Transverse colon (tissue), 4 donors: ENCODE measurements at regions not wholly inside any gene's neighbourhood (a gene's known extent, or its start where the extent isn't known, plus 50 kb on each side); places are given as distances from the start of the nearest gene placed in this dataset.

Source experiments
- DNase-seq: peaks from one replicate; pipeline ENCODE4 v3.0.0-alpha.2; 2019
- H3K27ac ChIP-seq, 4 donors: fragments of 200-600 bp; sonication (generic); 2 replicates each; pipeline ENCODE4 v1.5.1; 2016 to 2018; ENCODE audit warnings: inconsistent platforms in 4 of 4
- H3K27me3 ChIP-seq: fragments of 200-600 bp; sonication (generic); 2 replicates; pipeline ENCODE4 v1.5.1; 2017; ENCODE audit warnings: inconsistent platforms
- H3K36me3 ChIP-seq, 4 donors: fragments of 200-600 bp; sonication (generic); 2 replicates each; pipeline ENCODE4 v1.5.1; 2017 to 2019; ENCODE audit warnings: inconsistent platforms in 4 of 4
- H3K4me1 ChIP-seq, 4 donors: fragments of 200-600 bp; sonication (generic); 2 replicates each; pipeline ENCODE4 v1.5.1; 2017 to 2020; ENCODE audit warnings: inconsistent platforms in 4 of 4
- H3K4me3 ChIP-seq, 4 donors: fragments of 200-600 bp; sonication (generic); 1 replicate in 1 of 4; 2 replicates in 3 of 4; pipeline versions ENCODE4 v1.5.1 to v1.6.1; 2017 to 2019; ENCODE audit warnings: inconsistent platforms in 4 of 4
- H3K9me3 ChIP-seq, 2 donors: fragments of 200-600 bp; sonication (generic); 2 replicates each; pipeline ENCODE4 v1.5.1; 2017 to 2019; ENCODE audit warnings: inconsistent platforms in 2 of 2
- CTCF ChIP-seq, 5 experiments: fragments of 200-600 bp in 3 of 5; fragments of 450-650 bp in 2 of 5; sonication (generic) in 3 of 5; IDR thresholded peaks; 1 replicate in 2 of 5; 2 replicates in 3 of 5; pipeline ENCODE4 v1.5.1; 2016 to 2017; ENCODE audit warnings: antibody characterized with exemption in 5 of 5, inconsistent platforms in 3 of 5, mild to moderate bottlenecking in 2 of 5, moderate library complexity in 1 of 5
- EP300 ChIP-seq: sonication (generic); formaldehyde crosslinking; IDR thresholded peaks from one replicate; pipeline ENCODE4 v1.6.1; 2017; ENCODE audit warnings: antibody characterized with exemption, low read depth
- POLR2A ChIP-seq: fragments of 450-650 bp; IDR thresholded peaks from one replicate; pipeline ENCODE4 v1.6.1; 2016; ENCODE audit warnings: antibody characterized with exemption, mild to moderate bottlenecking, moderate library complexity
- POLR2AphosphoS5 ChIP-seq, 3 donors: sonication (generic); formaldehyde crosslinking; IDR thresholded peaks; one replicate each; pipeline ENCODE4 v1.6.1; 2016; ENCODE audit warnings: antibody characterized with exemption in 3 of 3
- WGBS, 2 donors: methylation state at CpG; one replicate each; pipeline ENCODE4 v1.1.5; 2018; ENCODE audit warnings: low coverage in 1 of 2; 5-methylcytosine and 5-hydroxymethylcytosine counted together
- in situ Hi-C, 4 donors: fragments of 200-750 bp; cut with MboI; loops; one replicate each; pipeline versions ENCODE4 v1.15.0 to v1.15.1; 2017; ENCODE audit warnings: low sequenced_read_pairs in 3 of 4, low pct_ligation_motif_present in 1 of 4, low pct_unique_long_range_greater_than_20kb in 1 of 4
- intact Hi-C: fragments of 100-400 bp; cut with DNase I; formaldehyde crosslinking; loops from one replicate; pipeline ENCODE4 v1.15.1; 2023; ENCODE audit warnings: low total_unique reads

GRCh38 chr17:17415006-17415405 is 61.8 kb upstream of the MED9 start:
- no peaks in the 10 kb centered on the region for H3K36me3 ChIP-seq
- no peak overlapping the region for H3K4me3 ChIP-seq
- no peak for TF ChIP-seq POLR2A
- no peak for TF ChIP-seq CTCF (IDR thresholded peaks at IDR 0.05)
- TF ChIP-seq EP300: no peak
- no peak for TF ChIP-seq POLR2AphosphoS5 (IDR thresholded peaks at IDR 0.05)
- no peaks in the 10 kb centered on the region for H3K27me3 ChIP-seq
- H3K4me1 ChIP-seq: peaks cover 0 to 15% (median 6%) of the 10 kb centered on the region in 4 donors
- WGBS, 2 donors: 87 to 88% methylated on average over 3 of the region's 3 CpGs
- in situ Hi-C loops: no loop called here
- H3K9me3 ChIP-seq: no peaks in the 10 kb centered on the region
- H3K27ac ChIP-seq: no peak overlapping the region
- intact Hi-C loops: no loop called here
- no peak for DNase-seq

GRCh38 chr17:17416007-17416399 is 60.8 kb upstream of the MED9 start:
- Histone ChIP-seq H3K27me3 (no peaks in the 10 kb centered on the region), H3K9me3 (no peaks in the 10 kb centered on the region), H3K4me1 (peaks cover 0 to 15% (median 7%) of the 10 kb centered on the region in 4 donors), H3K4me3 (no peak overlapping the region), H3K27ac (peak overlapping the region in 3 of 4 donors; percentile 2 to 70 (median 54)), H3K36me3 (no peaks in the 10 kb centered on the region)
- TF ChIP-seq EP300 (no peak), POLR2A (no peak), POLR2AphosphoS5 (IDR thresholded peaks at IDR 0.05) (no peak), CTCF (IDR thresholded peaks at IDR 0.05) (no peak)
- WGBS, 2 donors: 86% methylated on average over 1 to 2 of the region's 2 CpGs
- intact Hi-C loops (no loop called here), in situ Hi-C loops (no loop called here)
- no peak for DNase-seq

GRCh38 chr17:17416400-17417360 is 60.1 kb upstream of the MED9 start:
- Histone ChIP-seq H3K27me3 (no peaks in the 10 kb centered on the region), H3K4me1 (peaks cover 0 to 15% (median 7%) of the 10 kb centered on the region in 4 donors), H3K4me3 (no peak overlapping the region), H3K9me3 (no peaks in the 10 kb centered on the region), H3K36me3 (no peaks in the 10 kb centered on the region), H3K27ac (peak overlapping the region; percentile 2 to 70 (median 42))
- DNase-seq: no peak
- 81 to 84% methylated on average over 6 to 16 of the region's 16 CpGs for WGBS, 2 donors
- intact Hi-C loops: no loop called here
- TF ChIP-seq POLR2A (no peak), CTCF (IDR thresholded peaks at IDR 0.05) (no peak), POLR2AphosphoS5 (IDR thresholded peaks at IDR 0.05) (no peak), EP300 (no peak)
- in situ Hi-C loops: no loop called here

- Histone ChIP-seq H3K36me3 (no peaks in the 10 kb centered on the region), H3K27me3 (no peaks in the 10 kb centered on the region), H3K9me3 (no peaks in the 10 kb centered on the region), H3K4me1 (peaks cover 0 to 15% (median 7%) of the 10 kb centered on the region in 4 donors), H3K4me3 (no peak overlapping the region), H3K27ac (peak overlapping the region; percentile 29 to 70 (median 44))
- TF ChIP-seq CTCF (IDR thresholded peaks at IDR 0.05) (no peak), POLR2A (no peak), POLR2AphosphoS5 (IDR thresholded peaks at IDR 0.05) (peak; percentile 41 to 73 (median 50)), EP300 (no peak)
- in situ Hi-C loops: no loop called here
- intact Hi-C loops: no loop called here
- DNase-seq: peak; percentile 50
- WGBS, 2 donors: 49 to 67% methylated on average over 4 to 5 of the region's 5 CpGs
Measured at GRCh38 chr17:17417718-17418181, 59.0 kb upstream of the MED9 start.
